ENCODE measurements at regions not wholly inside any gene's neighbourhood (a gene's known extent, or its start where the extent isn't known, plus 50 kb on each side); places are given as distances from the start of the nearest gene placed in this dataset.

DNA sequence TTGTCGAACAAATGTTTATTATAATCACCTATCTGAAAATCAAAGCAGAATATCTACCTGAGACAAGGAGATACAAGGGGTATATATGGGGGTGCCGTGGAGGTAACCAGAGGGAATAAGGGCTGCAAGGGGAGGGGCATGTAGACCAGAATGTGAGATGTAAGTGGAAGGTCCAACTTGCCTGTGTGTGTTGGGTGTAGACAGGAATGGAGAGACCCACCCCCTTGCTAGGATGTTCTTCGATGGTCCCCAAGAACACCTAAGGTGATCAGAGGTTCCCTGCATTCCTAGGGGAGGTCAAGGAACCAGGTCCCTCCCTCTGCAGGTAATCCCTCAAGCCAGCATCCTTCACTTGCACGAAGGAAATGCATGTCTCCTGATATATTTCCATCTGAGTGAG is 167.9 kb downstream of the DICER1 start:
- TF ChIP-seq POLR2A (IDR thresholded peaks at IDR 0.05) = no peak
- no peak for TF ChIP-seq CTCF (IDR thresholded peaks at IDR 0.05)

Measured in right lobe of liver (tissue), 4 donors.